Liver (tissue), 3 donors: ENCODE measurements at regions not wholly inside any gene's neighbourhood (a gene's known extent, or its start where the extent isn't known, plus 50 kb on each side); places are given as distances from the start of the nearest gene placed in this dataset.

ENCODE experiments used
- CTCF ChIP-seq: fragments of 150-350 bp; IDR thresholded peaks from 2 replicates; pipeline ENCODE4 v1.5.1; 2017; ENCODE audit warnings: improper control_type of control experiment, low read depth, low read length; ENCODE audit not compliant: missing input control
- EGR1 ChIP-seq, 2 donors: IDR thresholded peaks; 2 replicates each; pipeline ENCODE4 v1.6.1; 2016 to 2018; ENCODE audit warnings: antibody characterized with exemption in 2 of 2, low read depth in 2 of 2
- HNF4G ChIP-seq: IDR thresholded peaks from 2 replicates; pipeline ENCODE4 v1.6.1; 2016; ENCODE audit warnings: antibody characterized with exemption
- JUND ChIP-seq, 2 donors: IDR thresholded peaks; 2 replicates each; pipeline ENCODE4 v1.6.1; 2016; ENCODE audit warnings: antibody characterized with exemption in 2 of 2
- REST ChIP-seq: IDR thresholded peaks from 2 replicates; pipeline ENCODE4 v1.6.1; 2016; ENCODE audit warnings: antibody characterized with exemption, mild to moderate bottlenecking
- YY1 ChIP-seq: IDR thresholded peaks from 2 replicates; pipeline ENCODE4 v1.6.1; 2016; ENCODE audit warnings: antibody characterized with exemption, mild to moderate bottlenecking
- TF ChIP-seq, protein P1 (sequence below): IDR thresholded peaks from 2 replicates; pipeline ENCODE4 v1.6.1; 2016; ENCODE audit warnings: antibody characterized with exemption
- donor health status: healthy.
- donor health status: healthy.

GRCh38 chr4:35182451-35182850 is 1061.9 kb downstream of the ARAP2 start:
- TF ChIP-seq CTCF (no peak), EGR1 (IDR thresholded peaks at IDR 0.05; ENCODE audit: low read depth in 2 of 2) (no peak), HNF4G (no peak), YY1 (no peak), JUND (IDR thresholded peaks at IDR 0.05) (no peak), REST (no peak)
- TF ChIP-seq, protein P1, sequence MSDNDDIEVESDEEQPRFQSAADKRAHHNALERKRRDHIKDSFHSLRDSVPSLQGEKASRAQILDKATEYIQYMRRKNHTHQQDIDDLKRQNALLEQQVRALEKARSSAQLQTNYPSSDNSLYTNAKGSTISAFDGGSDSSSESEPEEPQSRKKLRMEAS, result no peak
